ENCODE measurements at regions not wholly inside any gene's neighbourhood (a gene's known extent, or its start where the extent isn't known, plus 50 kb on each side); places are given as distances from the start of the nearest gene placed in this dataset.
"Not testable (repeated sequence)": the region's sequence is repeated elsewhere in the genome, so short reads cannot be mapped to it uniquely, and the experiment has no call there.

GRCh38 chr3:163518065-163518464 is 1560.2 kb downstream of the SI start:
- no peak for DNase-seq

GRCh38 chr3:163513149-163513657 is 1565.1 kb downstream of the SI start:
- DNase-seq: no peak

- DNase-seq: peak in 1 of 2 experiments; percentile 46
Observed at GRCh38 chr3:163508206-163508605, 1570.1 kb downstream of the SI start.

GRCh38 chr3:163504974-163505373 is 1573.3 kb downstream of the SI start:
- no peak for DNase-seq

- DNase-seq: not testable (repeated sequence)
Observed at GRCh38 chr3:163499736-163500219, 1578.5 kb downstream of the SI start.

GRCh38 chr3:163498842-163499735 is 1579.2 kb downstream of the SI start:
- not testable (repeated sequence) for DNase-seq

GRCh38 chr3:163491714-163492113 is 1586.6 kb downstream of the SI start:
- no peak for DNase-seq

GRCh38 chr3:163490119-163490518 is 1588.2 kb downstream of the SI start:
- peak; percentile 52 to 74 for DNase-seq

GRCh38 chr3:163482695-163483094 is 1595.6 kb downstream of the SI start:
- no peak for DNase-seq

- no peak for DNase-seq
Observed at GRCh38 chr3:163481738-163482137, 1596.6 kb downstream of the SI start.

- peak; percentile 39 to 73 for DNase-seq
Observed at GRCh38 chr3:163476179-163476578, 1602.1 kb downstream of the SI start.

- DNase-seq: no peak
Observed at GRCh38 chr3:163474766-163475165, 1603.5 kb downstream of the SI start.

- no peak for DNase-seq
Observed at GRCh38 chr3:163468531-163469335, 1609.6 kb downstream of the SI start.

GRCh38 chr3:163462446-163462845 is 1615.8 kb downstream of the SI start:
- no peak for DNase-seq

- DNase-seq: no peak
Observed at GRCh38 chr3:163450698-163451097, 1627.6 kb downstream of the SI start.

- DNase-seq: no peak
Observed at GRCh38 chr3:163438760-163439159, 1639.5 kb downstream of the SI start.

- DNase-seq: no peak
Observed at GRCh38 chr3:163422671-163423070, 1655.6 kb downstream of the SI start.

GRCh38 chr3:163391407-163392181 is 1686.7 kb downstream of the SI start:
- no peak for DNase-seq

GRCh38 chr3:163384383-163384782 is 1693.9 kb downstream of the SI start:
- DNase-seq: no peak

GRCh38 chr3:163382183-163382582 is 1696.1 kb downstream of the SI start:
- DNase-seq: no peak

- no peak for DNase-seq
Observed at GRCh38 chr3:163368168-163368567, 1710.1 kb downstream of the SI start.

GRCh38 chr3:163364717-163365116 is 1713.6 kb downstream of the SI start:
- DNase-seq: no peak

- DNase-seq: no peak
Observed at GRCh38 chr3:163362151-163362550, 1716.1 kb downstream of the SI start.

Data from NCI-H2081 (cell line).